LNCAP (cell line): ENCODE measurements at regions not wholly inside any gene's neighbourhood (a gene's known extent, or its start where the extent isn't known, plus 50 kb on each side); places are given as distances from the start of the nearest gene placed in this dataset.

Source experiments
- CTCF ChIP-seq: fragments of 450-650 bp; IDR thresholded peaks from 2 replicates; pipeline ENCODE4 v1.5.1; 2017; ENCODE audit warnings: mild to moderate bottlenecking

GRCh38 chr4:188735082-188735481 lies 595.8 kb downstream of the TRIML1 start:
- no peak for TF ChIP-seq CTCF

DNA sequence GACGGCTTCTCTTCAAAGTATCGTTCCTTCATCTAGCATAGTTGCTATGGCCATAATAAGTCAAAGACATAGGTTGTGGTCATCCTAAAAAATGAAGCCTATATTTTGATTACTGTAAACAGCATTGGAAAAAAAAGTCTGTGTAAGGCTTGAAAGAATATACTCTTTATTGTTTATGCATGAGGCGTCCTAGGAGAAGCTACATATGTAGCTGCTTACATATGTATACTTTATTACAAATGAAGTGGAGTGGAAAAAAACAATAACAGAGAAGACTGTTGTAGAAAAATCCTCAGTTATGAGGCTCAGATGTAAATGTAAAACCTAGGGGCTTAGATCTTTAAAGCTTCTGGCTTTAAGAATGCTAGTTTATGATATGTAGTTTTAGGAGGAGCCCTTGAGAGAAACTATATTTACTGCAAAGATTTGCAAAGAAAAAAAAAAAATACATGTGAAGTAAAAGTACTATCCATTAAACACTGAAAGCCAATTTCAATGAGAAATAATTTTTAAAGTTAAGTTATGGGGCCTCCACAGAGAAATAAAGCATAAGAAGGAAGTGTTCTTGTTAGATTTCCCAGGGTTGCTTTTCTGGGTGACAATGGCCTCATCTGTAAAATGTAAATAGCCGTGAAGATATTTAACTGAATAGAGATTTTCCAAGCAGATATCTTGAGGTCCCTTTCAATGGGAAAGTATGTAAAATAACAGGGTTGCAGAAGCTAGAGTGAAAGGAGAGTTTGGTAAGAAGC lies 598.2 kb downstream of the TRIML1 start:
- no peak for TF ChIP-seq CTCF

DNA sequence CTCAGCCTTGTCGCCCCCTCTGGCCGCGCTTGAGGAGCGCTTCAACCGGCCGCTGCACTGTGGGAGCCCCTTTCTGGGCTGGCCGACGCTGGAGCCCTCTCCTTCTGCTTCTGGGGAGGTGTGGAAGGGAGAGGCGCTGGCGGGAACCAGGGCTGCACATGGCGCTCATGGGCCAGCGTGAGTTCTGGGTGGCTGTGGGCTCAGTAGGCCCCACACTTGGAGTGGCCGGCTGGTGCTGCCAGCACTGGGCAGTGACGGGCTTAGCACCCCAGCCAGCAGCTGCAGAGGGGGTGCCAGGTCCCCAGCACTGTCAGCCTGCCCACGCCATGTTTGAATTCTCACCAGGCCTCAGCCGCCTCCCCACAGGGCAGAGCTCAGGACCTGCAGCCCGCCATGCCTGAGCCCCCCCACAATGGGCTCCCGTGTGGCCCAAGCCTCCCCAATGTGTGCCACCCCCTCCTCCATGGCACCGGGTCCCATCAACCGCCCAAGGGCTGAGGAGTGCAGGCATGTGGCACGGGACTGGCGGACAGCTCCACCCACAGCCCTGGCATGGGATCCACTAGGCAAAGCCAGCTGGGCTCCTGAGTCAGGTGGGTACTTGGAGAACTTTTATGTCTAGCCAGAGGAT lies 615.2 kb downstream of the TRIML1 start:
- no peak for TF ChIP-seq CTCF

GRCh38 chr4:188767496-188767895 lies 628.3 kb downstream of the TRIML1 start:
- TF ChIP-seq CTCF, result no peak

GRCh38 chr4:188778905-188779304 lies 639.7 kb downstream of the TRIML1 start:
- TF ChIP-seq CTCF, result no peak

DNA sequence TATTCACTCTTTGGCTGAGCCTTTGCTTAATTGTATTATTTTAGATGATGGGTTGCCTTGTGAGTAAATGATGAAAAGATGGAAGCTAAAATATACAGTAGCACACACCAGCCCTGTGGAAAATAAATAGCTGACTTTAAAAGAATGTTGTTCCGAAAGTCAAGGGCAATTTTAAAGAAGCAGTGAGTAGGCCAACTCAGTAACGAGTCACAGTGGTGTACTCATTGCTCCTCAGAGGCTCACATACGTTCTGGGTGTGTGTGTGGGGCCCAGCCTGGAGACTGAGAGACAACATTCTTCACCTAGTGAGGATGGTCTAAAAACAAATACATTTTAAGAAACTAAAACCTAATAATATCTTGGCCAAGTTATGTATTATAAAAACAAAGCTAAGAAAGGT lies 640.3 kb downstream of the TRIML1 start:
- no peak for TF ChIP-seq CTCF

GRCh38 chr4:188780028-188780427 lies 640.8 kb downstream of the TRIML1 start:
- TF ChIP-seq CTCF, result no peak
